ENCODE measurements at regions not wholly inside any gene's neighbourhood (a gene's known extent, or its start where the extent isn't known, plus 50 kb on each side); places are given as distances from the start of the nearest gene placed in this dataset.

DNA sequence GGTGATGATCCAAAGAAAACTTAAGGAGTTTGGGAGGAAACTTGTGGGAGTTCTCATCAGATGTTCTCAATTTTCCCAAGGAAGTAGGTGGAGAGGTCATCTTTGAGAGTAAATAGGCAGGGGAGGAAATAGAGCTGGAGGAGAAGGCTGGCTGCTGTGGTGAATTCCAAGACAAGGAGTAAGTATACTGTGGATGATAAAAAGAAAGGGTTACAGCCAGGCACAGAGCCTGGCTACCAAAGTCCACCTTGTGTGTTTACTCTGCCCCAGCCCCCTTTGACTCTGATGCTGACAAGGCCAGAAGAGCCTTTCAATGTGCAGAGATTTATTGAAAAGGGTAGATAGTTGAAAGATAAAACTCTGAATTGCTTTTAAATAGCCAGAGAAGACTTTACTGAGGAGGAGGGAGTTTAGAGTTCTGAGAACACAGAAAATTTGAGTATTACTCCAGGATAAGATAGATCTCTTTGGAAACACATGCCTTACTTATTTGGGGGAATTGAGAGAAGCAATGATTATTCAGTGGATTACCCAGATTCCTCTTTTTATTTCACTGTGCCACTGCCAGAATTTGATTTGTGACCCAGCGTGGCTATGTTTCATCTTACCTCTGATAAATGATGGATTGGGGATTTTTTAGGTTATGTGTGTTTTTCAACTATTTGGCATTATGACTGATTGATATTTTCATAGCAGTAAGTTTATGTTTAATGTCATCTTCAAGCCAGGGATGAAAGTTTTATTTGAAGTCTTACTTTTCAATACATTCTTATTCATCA, 182.6 kb upstream of the JAG1 start (continued):
- TF ChIP-seq HDAC6 (IDR thresholded peaks at IDR 0.05; ENCODE audit: low read depth, low read length) (no peak), ZNF256 (CRISPR knock-in tag; conservative IDR thresholded peaks at IDR 0.05) (no peak), SETDB1 (CRISPR knock-in tag; IDR thresholded peaks at IDR 0.05; ENCODE audit: borderline replicate concordance) (no peak), ZNF556 (CRISPR knock-in tag; IDR thresholded peaks at IDR 0.05; ENCODE audit: borderline replicate concordance) (no peak), FOXO1 (CRISPR knock-in tag; IDR thresholded peaks at IDR 0.05) (0 out of 2 replicates have a peak, but pooled peaks have one; percentile 50), ZNF337 (CRISPR knock-in tag; IDR thresholded peaks at IDR 0.05; ENCODE audit: borderline replicate concordance, low read depth) (no peak), GTF3A (CRISPR knock-in tag; conservative IDR thresholded peaks at IDR 0.05) (no peak), MATR3 (CRISPR knock-in tag; IDR thresholded peaks at IDR 0.05) (no peak), ZNF335 (CRISPR knock-in tag; IDR thresholded peaks at IDR 0.05) (no peak), ZNF547 (CRISPR knock-in tag; IDR thresholded peaks at IDR 0.05) (no peak), ZNF468 (CRISPR knock-in tag; IDR thresholded peaks at IDR 0.05) (no peak), ZFP36L1 (CRISPR knock-in tag; IDR thresholded peaks at IDR 0.05) (no peak), CREM (IDR thresholded peaks at IDR 0.05) (peak; percentile 40; the same call in 1 of the 2 replicates), CREM (CRISPR knock-in tag; IDR thresholded peaks at IDR 0.05) (no peak), NCOA1 (CRISPR knock-in tag; IDR thresholded peaks at IDR 0.05) (no peak), SP4 (CRISPR knock-in tag; IDR thresholded peaks at IDR 0.05) (no peak), MEIS2 (CRISPR knock-in tag; IDR thresholded peaks at IDR 0.05) (peak; percentile 61; the same call in 1 of the 2 replicates), KMT2B (CRISPR knock-in tag; IDR thresholded peaks at IDR 0.05) (no peak), ZKSCAN5 (CRISPR knock-in tag; IDR thresholded peaks at IDR 0.05) (no peak), GPN1 (CRISPR knock-in tag; IDR thresholded peaks at IDR 0.05; ENCODE audit: borderline replicate concordance) (no peak)
- TF ChIP-seq, protein P1, sequence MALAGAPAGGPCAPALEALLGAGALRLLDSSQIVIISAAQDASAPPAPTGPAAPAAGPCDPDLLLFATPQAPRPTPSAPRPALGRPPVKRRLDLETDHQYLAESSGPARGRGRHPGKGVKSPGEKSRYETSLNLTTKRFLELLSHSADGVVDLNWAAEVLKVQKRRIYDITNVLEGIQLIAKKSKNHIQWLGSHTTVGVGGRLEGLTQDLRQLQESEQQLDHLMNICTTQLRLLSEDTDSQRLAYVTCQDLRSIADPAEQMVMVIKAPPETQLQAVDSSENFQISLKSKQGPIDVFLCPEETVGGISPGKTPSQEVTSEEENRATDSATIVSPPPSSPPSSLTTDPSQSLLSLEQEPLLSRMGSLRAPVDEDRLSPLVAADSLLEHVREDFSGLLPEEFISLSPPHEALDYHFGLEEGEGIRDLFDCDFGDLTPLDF (CRISPR knock-in tag; IDR thresholded peaks at IDR 0.05) = no peak
- TF ChIP-seq, protein P2, sequence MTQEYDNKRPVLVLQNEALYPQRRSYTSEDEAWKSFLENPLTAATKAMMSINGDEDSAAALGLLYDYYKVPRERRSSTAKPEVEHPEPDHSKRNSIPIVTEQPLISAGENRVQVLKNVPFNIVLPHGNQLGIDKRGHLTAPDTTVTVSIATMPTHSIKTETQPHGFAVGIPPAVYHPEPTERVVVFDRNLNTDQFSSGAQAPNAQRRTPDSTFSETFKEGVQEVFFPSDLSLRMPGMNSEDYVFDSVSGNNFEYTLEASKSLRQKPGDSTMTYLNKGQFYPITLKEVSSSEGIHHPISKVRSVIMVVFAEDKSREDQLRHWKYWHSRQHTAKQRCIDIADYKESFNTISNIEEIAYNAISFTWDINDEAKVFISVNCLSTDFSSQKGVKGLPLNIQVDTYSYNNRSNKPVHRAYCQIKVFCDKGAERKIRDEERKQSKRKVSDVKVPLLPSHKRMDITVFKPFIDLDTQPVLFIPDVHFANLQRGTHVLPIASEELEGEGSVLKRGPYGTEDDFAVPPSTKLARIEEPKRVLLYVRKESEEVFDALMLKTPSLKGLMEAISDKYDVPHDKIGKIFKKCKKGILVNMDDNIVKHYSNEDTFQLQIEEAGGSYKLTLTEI (CRISPR knock-in tag; conservative IDR thresholded peaks at IDR 0.05) = no peak
- TF ChIP-seq, protein P3, sequence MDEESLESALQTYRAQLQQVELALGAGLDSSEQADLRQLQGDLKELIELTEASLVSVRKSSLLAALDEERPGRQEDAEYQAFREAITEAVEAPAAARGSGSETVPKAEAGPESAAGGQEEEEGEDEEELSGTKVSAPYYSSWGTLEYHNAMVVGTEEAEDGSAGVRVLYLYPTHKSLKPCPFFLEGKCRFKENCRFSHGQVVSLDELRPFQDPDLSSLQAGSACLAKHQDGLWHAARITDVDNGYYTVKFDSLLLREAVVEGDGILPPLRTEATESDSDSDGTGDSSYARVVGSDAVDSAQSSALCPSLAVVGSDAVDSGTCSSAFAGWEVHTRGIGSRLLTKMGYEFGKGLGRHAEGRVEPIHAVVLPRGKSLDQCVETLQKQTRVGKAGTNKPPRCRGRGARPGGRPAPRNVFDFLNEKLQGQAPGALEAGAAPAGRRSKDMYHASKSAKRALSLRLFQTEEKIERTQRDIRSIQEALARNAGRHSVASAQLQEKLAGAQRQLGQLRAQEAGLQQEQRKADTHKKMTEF (CRISPR knock-in tag; IDR thresholded peaks at IDR 0.05) = no peak
- TF ChIP-seq, protein P4, sequence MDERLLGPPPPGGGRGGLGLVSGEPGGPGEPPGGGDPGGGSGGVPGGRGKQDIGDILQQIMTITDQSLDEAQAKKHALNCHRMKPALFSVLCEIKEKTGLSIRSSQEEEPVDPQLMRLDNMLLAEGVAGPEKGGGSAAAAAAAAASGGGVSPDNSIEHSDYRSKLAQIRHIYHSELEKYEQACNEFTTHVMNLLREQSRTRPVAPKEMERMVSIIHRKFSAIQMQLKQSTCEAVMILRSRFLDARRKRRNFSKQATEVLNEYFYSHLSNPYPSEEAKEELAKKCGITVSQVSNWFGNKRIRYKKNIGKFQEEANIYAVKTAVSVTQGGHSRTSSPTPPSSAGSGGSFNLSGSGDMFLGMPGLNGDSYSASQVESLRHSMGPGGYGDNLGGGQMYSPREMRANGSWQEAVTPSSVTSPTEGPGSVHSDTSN (CRISPR knock-in tag; IDR thresholded peaks at IDR 0.05) = no peak
- TF ChIP-seq, protein P5, sequence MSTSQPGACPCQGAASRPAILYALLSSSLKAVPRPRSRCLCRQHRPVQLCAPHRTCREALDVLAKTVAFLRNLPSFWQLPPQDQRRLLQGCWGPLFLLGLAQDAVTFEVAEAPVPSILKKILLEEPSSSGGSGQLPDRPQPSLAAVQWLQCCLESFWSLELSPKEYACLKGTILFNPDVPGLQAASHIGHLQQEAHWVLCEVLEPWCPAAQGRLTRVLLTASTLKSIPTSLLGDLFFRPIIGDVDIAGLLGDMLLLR (CRISPR knock-in tag; IDR thresholded peaks at IDR 0.05) = no peak
